Liver (tissue), 8 donors: ENCODE measurements at regions not wholly inside any gene's neighbourhood (a gene's known extent, or its start where the extent isn't known, plus 50 kb on each side); places are given as distances from the start of the nearest gene placed in this dataset.
A peak's percentile ranks its signal among the peaks of the same experiment; 100 is the strongest.

Experiments
- DNase-seq: peaks from one replicate; pipeline ENCODE4 v3.0.0-alpha.2; 2017; ENCODE audit warnings: low spot score
- H3K27ac ChIP-seq, 2 donors: one replicate each; pipeline ENCODE4 v1.7.0; 2013; ENCODE audit warnings: inconsistent platforms in 2 of 2, low read length in 2 of 2, control low read depth in 1 of 2, low read depth in 1 of 2, mild to moderate bottlenecking in 1 of 2
- H3K27me3 ChIP-seq, 4 donors: one replicate each; pipeline versions ENCODE4 v1.6.1 to v1.7.0; 2013; ENCODE audit warnings: low read length in 3 of 4, inconsistent platforms in 1 of 4, mild to moderate bottlenecking in 1 of 4, moderate library complexity in 1 of 4; ENCODE audit not compliant: control insufficient read depth in 4 of 4, insufficient read depth in 4 of 4
- H3K36me3 ChIP-seq, 4 donors: one replicate each; pipeline versions ENCODE4 v1.6.1 to v1.7.0; 2013; ENCODE audit warnings: low read length in 3 of 4, mild to moderate bottlenecking in 3 of 4, low read depth in 1 of 4, moderate library complexity in 1 of 4; ENCODE audit not compliant: control insufficient read depth in 4 of 4, insufficient read depth in 3 of 4
- H3K4me1 ChIP-seq, 4 donors: one replicate each; pipeline versions ENCODE4 v1.6.1 to v1.7.0; 2013; ENCODE audit warnings: low read length in 3 of 4, mild to moderate bottlenecking in 3 of 4, moderate library complexity in 1 of 4; ENCODE audit not compliant: control insufficient read depth in 4 of 4, insufficient read depth in 4 of 4
- H3K4me3 ChIP-seq, 3 donors: one replicate each; pipeline versions ENCODE4 v1.6.1 to v1.7.0; 2013; ENCODE audit warnings: low read length in 3 of 3, control low read depth in 1 of 3, low read depth in 1 of 3, mild to moderate bottlenecking in 1 of 3
- H3K9ac ChIP-seq, 2 donors: one replicate each; pipeline ENCODE4 v1.7.0; 2013; ENCODE audit warnings: low read length in 2 of 2, mild to moderate bottlenecking in 2 of 2, moderate library complexity in 2 of 2, control low read depth in 1 of 2, low read depth in 1 of 2
- H3K9me3 ChIP-seq, 4 donors: one replicate each; pipeline versions ENCODE4 v1.6.1 to v1.7.0; 2013; ENCODE audit warnings: low read length in 3 of 4; ENCODE audit not compliant: control insufficient read depth in 4 of 4
- EGR1 ChIP-seq, 2 donors: IDR thresholded peaks; 2 replicates each; pipeline ENCODE4 v1.6.1; 2016 to 2018; ENCODE audit warnings: antibody characterized with exemption in 2 of 2, low read depth in 2 of 2
- FOXA1 ChIP-seq: IDR thresholded peaks from 2 replicates; pipeline ENCODE4 v1.6.1; 2016; ENCODE audit warnings: antibody characterized with exemption
- FOXA2 ChIP-seq: IDR thresholded peaks from 2 replicates; pipeline ENCODE4 v1.6.1; 2016; ENCODE audit warnings: antibody characterized with exemption
- GABPA ChIP-seq, 2 donors: IDR thresholded peaks in 1 of 2; conservative IDR thresholded peaks in 1 of 2; 2 replicates each; pipeline ENCODE4 v1.6.1; 2016; ENCODE audit warnings: antibody characterized with exemption in 2 of 2, mild to moderate bottlenecking in 1 of 2, moderate library complexity in 1 of 2
- HNF4A ChIP-seq, 2 donors: conservative IDR thresholded peaks; 2 replicates each; pipeline ENCODE4 v1.6.1; 2016; ENCODE audit warnings: antibody characterized with exemption in 2 of 2, mild to moderate bottlenecking in 2 of 2
- HNF4G ChIP-seq: IDR thresholded peaks from 2 replicates; pipeline ENCODE4 v1.6.1; 2016; ENCODE audit warnings: antibody characterized with exemption
- JUND ChIP-seq, 2 donors: IDR thresholded peaks; 2 replicates each; pipeline ENCODE4 v1.6.1; 2016; ENCODE audit warnings: antibody characterized with exemption in 2 of 2
- NR2F2 ChIP-seq: IDR thresholded peaks from 2 replicates; pipeline ENCODE4 v1.6.1; 2016; ENCODE audit warnings: antibody characterized with exemption
- RAD21 ChIP-seq, 2 donors: IDR thresholded peaks; 2 replicates each; pipeline ENCODE4 v1.6.1; 2016; ENCODE audit warnings: antibody characterized with exemption in 2 of 2, mild to moderate bottlenecking in 2 of 2
- RXRA ChIP-seq, 2 donors: IDR thresholded peaks; 2 replicates each; pipeline ENCODE4 v1.6.1; 2017 to 2018; ENCODE audit warnings: antibody characterized with exemption in 2 of 2, mild to moderate bottlenecking in 1 of 2
- SP1 ChIP-seq: IDR thresholded peaks from 2 replicates; pipeline ENCODE4 v1.6.1; 2018; ENCODE audit warnings: antibody characterized with exemption, mild to moderate bottlenecking
- TAF1 ChIP-seq: conservative IDR thresholded peaks from 2 replicates; pipeline ENCODE4 v1.6.1; 2016; ENCODE audit warnings: antibody characterized with exemption, mild to moderate bottlenecking
- YY1 ChIP-seq: IDR thresholded peaks from 2 replicates; pipeline ENCODE4 v1.6.1; 2016; ENCODE audit warnings: antibody characterized with exemption, mild to moderate bottlenecking
- WGBS: extraction: QIAGEN DNeasy Blood & Tissue Kit; methylation state at CpG from one replicate; pipeline ENCODE4 v1.1.7; 2013; 5-methylcytosine and 5-hydroxymethylcytosine counted together
- TF ChIP-seq, protein P1 (sequence below): IDR thresholded peaks from 2 replicates; pipeline ENCODE4 v1.6.1; 2016; ENCODE audit warnings: antibody characterized with exemption
- TF ChIP-seq, protein P2 (sequence below): IDR thresholded peaks from 2 replicates; pipeline ENCODE4 v1.6.1; 2016; ENCODE audit warnings: antibody characterized with exemption, mild to moderate bottlenecking
- TF ChIP-seq, protein P3 (sequence below): IDR thresholded peaks from 2 replicates; pipeline ENCODE4 v1.6.1; 2016; ENCODE audit warnings: antibody characterized with exemption
- TF ChIP-seq, protein P4 (sequence below): IDR thresholded peaks from 2 replicates; pipeline ENCODE4 v1.6.1; 2016; ENCODE audit warnings: antibody characterized with exemption
- TF ChIP-seq, protein P5 (sequence below): fragments of 150-350 bp; IDR thresholded peaks from 2 replicates; pipeline ENCODE4 v1.5.1; 2017; ENCODE audit warnings: improper control_type of control experiment, low read depth, low read length; ENCODE audit not compliant: missing input control
- donor health status: healthy.
- donor health status: healthy.
- donor health status: healthy.
- donor health status: healthy.
- donor health status: healthy.

DNA sequence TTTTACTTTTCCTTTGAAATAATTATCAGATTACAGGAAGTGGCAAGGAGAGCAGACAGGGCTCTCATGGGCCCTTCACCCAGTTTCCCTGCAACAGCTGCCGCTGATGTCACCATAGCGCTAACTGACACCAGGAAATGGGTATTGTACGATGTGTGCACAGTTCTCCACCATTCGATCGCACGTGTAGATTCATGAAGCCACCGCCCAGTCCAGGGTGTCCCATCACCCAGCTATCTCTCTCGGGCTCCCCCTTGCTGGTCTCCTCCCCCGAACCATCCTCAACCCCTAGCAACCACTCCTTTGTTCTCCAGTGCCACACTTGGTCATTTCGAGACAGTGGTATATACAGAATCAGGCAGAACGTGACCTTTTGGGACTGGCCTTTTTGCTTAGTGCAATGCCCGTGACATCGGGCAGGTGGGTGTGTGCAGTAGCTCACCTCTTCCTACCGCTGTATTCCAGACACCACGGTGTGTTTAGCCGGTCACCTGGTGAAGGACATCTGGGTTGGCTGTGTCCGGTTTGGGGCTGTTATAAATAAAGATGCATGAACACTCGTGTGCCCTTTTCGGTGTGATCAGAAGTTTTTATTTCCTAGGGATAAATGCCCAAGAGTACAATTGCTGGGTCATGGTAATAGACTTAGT lies 118.4 kb downstream of the CRYAA start:
- TF ChIP-seq, protein P1, sequence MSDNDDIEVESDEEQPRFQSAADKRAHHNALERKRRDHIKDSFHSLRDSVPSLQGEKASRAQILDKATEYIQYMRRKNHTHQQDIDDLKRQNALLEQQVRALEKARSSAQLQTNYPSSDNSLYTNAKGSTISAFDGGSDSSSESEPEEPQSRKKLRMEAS: no peak
- TF ChIP-seq, protein P2, sequence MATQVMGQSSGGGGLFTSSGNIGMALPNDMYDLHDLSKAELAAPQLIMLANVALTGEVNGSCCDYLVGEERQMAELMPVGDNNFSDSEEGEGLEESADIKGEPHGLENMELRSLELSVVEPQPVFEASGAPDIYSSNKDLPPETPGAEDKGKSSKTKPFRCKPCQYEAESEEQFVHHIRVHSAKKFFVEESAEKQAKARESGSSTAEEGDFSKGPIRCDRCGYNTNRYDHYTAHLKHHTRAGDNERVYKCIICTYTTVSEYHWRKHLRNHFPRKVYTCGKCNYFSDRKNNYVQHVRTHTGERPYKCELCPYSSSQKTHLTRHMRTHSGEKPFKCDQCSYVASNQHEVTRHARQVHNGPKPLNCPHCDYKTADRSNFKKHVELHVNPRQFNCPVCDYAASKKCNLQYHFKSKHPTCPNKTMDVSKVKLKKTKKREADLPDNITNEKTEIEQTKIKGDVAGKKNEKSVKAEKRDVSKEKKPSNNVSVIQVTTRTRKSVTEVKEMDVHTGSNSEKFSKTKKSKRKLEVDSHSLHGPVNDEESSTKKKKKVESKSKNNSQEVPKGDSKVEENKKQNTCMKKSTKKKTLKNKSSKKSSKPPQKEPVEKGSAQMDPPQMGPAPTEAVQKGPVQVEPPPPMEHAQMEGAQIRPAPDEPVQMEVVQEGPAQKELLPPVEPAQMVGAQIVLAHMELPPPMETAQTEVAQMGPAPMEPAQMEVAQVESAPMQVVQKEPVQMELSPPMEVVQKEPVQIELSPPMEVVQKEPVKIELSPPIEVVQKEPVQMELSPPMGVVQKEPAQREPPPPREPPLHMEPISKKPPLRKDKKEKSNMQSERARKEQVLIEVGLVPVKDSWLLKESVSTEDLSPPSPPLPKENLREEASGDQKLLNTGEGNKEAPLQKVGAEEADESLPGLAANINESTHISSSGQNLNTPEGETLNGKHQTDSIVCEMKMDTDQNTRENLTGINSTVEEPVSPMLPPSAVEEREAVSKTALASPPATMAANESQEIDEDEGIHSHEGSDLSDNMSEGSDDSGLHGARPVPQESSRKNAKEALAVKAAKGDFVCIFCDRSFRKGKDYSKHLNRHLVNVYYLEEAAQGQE: no peak
- TF ChIP-seq RXRA (IDR thresholded peaks at IDR 0.05): no peak
- TF ChIP-seq, protein P3, sequence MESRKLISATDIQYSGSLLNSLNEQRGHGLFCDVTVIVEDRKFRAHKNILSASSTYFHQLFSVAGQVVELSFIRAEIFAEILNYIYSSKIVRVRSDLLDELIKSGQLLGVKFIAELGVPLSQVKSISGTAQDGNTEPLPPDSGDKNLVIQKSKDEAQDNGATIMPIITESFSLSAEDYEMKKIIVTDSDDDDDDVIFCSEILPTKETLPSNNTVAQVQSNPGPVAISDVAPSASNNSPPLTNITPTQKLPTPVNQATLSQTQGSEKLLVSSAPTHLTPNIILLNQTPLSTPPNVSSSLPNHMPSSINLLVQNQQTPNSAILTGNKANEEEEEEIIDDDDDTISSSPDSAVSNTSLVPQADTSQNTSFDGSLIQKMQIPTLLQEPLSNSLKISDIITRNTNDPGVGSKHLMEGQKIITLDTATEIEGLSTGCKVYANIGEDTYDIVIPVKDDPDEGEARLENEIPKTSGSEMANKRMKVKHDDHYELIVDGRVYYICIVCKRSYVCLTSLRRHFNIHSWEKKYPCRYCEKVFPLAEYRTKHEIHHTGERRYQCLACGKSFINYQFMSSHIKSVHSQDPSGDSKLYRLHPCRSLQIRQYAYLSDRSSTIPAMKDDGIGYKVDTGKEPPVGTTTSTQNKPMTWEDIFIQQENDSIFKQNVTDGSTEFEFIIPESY: no peak
- TF ChIP-seq GABPA (IDR thresholded peaks at IDR 0.05 in 1 of 2, conservative IDR thresholded peaks at IDR 0.05 in 1 of 2): no peak
- TF ChIP-seq SP1: no peak
- TF ChIP-seq HNF4A (conservative IDR thresholded peaks at IDR 0.05): no peak
- no peak for TF ChIP-seq HNF4G
- TF ChIP-seq TAF1: no peak
- TF ChIP-seq RAD21 (IDR thresholded peaks at IDR 0.05): no peak
- no peak for TF ChIP-seq EGR1 (IDR thresholded peaks at IDR 0.05; ENCODE audit: low read depth in 2 of 2)
- TF ChIP-seq FOXA1: no peak
- no peak for TF ChIP-seq NR2F2
- TF ChIP-seq, protein P4, sequence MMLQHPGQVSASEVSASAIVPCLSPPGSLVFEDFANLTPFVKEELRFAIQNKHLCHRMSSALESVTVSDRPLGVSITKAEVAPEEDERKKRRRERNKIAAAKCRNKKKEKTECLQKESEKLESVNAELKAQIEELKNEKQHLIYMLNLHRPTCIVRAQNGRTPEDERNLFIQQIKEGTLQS: no peak
- no peak for TF ChIP-seq JUND (IDR thresholded peaks at IDR 0.05)
- TF ChIP-seq, protein P5, sequence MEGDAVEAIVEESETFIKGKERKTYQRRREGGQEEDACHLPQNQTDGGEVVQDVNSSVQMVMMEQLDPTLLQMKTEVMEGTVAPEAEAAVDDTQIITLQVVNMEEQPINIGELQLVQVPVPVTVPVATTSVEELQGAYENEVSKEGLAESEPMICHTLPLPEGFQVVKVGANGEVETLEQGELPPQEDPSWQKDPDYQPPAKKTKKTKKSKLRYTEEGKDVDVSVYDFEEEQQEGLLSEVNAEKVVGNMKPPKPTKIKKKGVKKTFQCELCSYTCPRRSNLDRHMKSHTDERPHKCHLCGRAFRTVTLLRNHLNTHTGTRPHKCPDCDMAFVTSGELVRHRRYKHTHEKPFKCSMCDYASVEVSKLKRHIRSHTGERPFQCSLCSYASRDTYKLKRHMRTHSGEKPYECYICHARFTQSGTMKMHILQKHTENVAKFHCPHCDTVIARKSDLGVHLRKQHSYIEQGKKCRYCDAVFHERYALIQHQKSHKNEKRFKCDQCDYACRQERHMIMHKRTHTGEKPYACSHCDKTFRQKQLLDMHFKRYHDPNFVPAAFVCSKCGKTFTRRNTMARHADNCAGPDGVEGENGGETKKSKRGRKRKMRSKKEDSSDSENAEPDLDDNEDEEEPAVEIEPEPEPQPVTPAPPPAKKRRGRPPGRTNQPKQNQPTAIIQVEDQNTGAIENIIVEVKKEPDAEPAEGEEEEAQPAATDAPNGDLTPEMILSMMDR: no peak
- no peak for TF ChIP-seq YY1
- no peak for TF ChIP-seq FOXA2
- Histone ChIP-seq H3K9me3 (no peaks in the 10 kb centered on the region), H3K27ac (peak overlapping the region in 1 of 2 donors; percentile 45), H3K4me3 (no peak overlapping the region), H3K9ac (peak overlapping the region in 1 of 2 donors; percentile 81), H3K4me1 (peaks cover 0 to 14% (median 9%) of the 10 kb centered on the region in 4 donors), H3K36me3 (no peaks in the 10 kb centered on the region), H3K27me3 (no peaks in the 10 kb centered on the region)
- 83% methylated on average over 19 of the region's 19 CpGs for WGBS
- no peak for DNase-seq
